ENCODE measurements at regions not wholly inside any gene's neighbourhood (a gene's known extent, or its start where the extent isn't known, plus 50 kb on each side); places are given as distances from the start of the nearest gene placed in this dataset.

DNA sequence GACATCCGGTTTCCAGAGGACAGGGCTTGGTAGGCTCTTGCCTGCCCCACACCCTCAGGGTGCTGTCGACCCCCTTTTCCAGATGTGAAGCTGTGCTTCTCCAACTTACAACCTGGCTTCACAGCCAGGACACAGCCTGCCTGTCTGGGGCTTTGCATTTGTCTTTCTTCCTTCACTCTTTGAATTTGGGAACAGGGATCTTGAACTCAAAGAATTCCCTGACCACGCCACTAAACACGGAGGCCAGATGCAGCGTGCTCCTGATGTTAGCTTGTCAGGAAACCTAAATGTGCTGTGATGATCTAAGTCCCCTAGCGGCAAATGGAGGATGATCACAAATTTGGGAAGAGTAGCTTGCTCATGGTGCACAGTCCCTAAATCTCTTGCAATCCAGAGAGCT, 244.8 kb upstream of the RGMA start:
- TF ChIP-seq ZFP3 (CRISPR knock-in tag; IDR thresholded peaks at IDR 0.05) = no peak
- TF ChIP-seq, protein P1, sequence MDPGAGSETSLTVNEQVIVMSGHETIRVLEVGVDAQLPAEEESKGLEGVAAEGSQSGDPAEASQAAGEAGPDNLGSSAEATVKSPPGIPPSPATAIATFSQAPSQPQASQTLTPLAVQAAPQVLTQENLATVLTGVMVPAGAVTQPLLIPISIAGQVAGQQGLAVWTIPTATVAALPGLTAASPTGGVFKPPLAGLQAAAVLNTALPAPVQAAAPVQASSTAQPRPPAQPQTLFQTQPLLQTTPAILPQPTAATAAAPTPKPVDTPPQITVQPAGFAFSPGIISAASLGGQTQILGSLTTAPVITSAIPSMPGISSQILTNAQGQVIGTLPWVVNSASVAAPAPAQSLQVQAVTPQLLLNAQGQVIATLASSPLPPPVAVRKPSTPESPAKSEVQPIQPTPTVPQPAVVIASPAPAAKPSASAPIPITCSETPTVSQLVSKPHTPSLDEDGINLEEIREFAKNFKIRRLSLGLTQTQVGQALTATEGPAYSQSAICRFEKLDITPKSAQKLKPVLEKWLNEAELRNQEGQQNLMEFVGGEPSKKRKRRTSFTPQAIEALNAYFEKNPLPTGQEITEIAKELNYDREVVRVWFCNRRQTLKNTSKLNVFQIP (CRISPR knock-in tag; IDR thresholded peaks at IDR 0.05; ENCODE audit: borderline replicate concordance, low read depth) = no peak
- no peak for TF ChIP-seq CSDC2 (CRISPR knock-in tag; IDR thresholded peaks at IDR 0.05)
- TF ChIP-seq ARNTL (CRISPR knock-in tag; IDR thresholded peaks at IDR 0.05; ENCODE audit: borderline replicate concordance, low read depth) = no peak
- TF ChIP-seq, protein P2, sequence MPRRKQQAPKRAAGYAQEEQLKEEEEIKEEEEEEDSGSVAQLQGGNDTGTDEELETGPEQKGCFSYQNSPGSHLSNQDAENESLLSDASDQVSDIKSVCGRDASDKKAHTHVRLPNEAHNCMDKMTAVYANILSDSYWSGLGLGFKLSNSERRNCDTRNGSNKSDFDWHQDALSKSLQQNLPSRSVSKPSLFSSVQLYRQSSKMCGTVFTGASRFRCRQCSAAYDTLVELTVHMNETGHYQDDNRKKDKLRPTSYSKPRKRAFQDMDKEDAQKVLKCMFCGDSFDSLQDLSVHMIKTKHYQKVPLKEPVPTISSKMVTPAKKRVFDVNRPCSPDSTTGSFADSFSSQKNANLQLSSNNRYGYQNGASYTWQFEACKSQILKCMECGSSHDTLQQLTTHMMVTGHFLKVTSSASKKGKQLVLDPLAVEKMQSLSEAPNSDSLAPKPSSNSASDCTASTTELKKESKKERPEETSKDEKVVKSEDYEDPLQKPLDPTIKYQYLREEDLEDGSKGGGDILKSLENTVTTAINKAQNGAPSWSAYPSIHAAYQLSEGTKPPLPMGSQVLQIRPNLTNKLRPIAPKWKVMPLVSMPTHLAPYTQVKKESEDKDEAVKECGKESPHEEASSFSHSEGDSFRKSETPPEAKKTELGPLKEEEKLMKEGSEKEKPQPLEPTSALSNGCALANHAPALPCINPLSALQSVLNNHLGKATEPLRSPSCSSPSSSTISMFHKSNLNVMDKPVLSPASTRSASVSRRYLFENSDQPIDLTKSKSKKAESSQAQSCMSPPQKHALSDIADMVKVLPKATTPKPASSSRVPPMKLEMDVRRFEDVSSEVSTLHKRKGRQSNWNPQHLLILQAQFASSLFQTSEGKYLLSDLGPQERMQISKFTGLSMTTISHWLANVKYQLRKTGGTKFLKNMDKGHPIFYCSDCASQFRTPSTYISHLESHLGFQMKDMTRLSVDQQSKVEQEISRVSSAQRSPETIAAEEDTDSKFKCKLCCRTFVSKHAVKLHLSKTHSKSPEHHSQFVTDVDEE (CRISPR knock-in tag; IDR thresholded peaks at IDR 0.05) = no peak
- no peak for TF ChIP-seq ESRRG (CRISPR knock-in tag; IDR thresholded peaks at IDR 0.05)
